HFF-Myc (cell line): ENCODE measurements at regions not wholly inside any gene's neighbourhood (a gene's known extent, or its start where the extent isn't known, plus 50 kb on each side); places are given as distances from the start of the nearest gene placed in this dataset.
A peak's percentile ranks its signal among the peaks of the same experiment; 100 is the strongest.
"Not testable (repeated sequence)": the region's sequence is repeated elsewhere in the genome, so short reads cannot be mapped to it uniquely, and the experiment has no call there.

ENCODE experiments used
- DNase-seq: peaks from one replicate; pipeline ENCODE4 v3.0.0-alpha.2; 2011; ENCODE audit warnings: low read depth; ENCODE audit errors: extremely low read depth
- H3K4me3 ChIP-seq: replicated peaks from 2 replicates; pipeline ENCODE4 v1.5.1; 2011; ENCODE audit warnings: low read depth, mild to moderate bottlenecking, control low read depth, low read length
- TF ChIP-seq, protein P1 (sequence below): IDR thresholded peaks from 2 replicates; pipeline ENCODE4 v1.5.1; 2012; ENCODE audit warnings: mild to moderate bottlenecking, low read depth, low read length, control low read depth; ENCODE audit errors: missing control alignments

DNA sequence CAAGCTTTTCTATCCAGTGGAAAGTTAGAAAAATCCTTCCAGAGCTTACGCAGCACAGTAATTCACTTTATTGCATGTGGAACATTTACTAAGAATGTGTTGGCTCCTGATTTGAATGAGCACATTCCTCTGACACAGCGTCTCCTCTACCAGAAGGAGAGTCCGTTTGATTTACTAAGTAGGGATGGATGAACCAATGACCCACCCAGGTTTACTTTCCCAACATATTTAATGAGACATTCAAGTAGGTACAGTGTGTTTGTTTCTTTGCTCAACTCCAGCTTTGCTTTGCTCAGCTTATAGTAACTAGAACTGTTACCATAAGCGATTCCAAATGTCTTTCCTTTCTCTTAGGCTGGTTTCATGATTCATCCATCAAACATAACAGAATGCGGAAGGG is 161.7 kb downstream of the SMARCA1 start:
- DNase-seq: no peak
- TF ChIP-seq, protein P1, sequence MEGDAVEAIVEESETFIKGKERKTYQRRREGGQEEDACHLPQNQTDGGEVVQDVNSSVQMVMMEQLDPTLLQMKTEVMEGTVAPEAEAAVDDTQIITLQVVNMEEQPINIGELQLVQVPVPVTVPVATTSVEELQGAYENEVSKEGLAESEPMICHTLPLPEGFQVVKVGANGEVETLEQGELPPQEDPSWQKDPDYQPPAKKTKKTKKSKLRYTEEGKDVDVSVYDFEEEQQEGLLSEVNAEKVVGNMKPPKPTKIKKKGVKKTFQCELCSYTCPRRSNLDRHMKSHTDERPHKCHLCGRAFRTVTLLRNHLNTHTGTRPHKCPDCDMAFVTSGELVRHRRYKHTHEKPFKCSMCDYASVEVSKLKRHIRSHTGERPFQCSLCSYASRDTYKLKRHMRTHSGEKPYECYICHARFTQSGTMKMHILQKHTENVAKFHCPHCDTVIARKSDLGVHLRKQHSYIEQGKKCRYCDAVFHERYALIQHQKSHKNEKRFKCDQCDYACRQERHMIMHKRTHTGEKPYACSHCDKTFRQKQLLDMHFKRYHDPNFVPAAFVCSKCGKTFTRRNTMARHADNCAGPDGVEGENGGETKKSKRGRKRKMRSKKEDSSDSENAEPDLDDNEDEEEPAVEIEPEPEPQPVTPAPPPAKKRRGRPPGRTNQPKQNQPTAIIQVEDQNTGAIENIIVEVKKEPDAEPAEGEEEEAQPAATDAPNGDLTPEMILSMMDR: no peak
- H3K4me3 ChIP-seq: no peak overlapping the region

DNA sequence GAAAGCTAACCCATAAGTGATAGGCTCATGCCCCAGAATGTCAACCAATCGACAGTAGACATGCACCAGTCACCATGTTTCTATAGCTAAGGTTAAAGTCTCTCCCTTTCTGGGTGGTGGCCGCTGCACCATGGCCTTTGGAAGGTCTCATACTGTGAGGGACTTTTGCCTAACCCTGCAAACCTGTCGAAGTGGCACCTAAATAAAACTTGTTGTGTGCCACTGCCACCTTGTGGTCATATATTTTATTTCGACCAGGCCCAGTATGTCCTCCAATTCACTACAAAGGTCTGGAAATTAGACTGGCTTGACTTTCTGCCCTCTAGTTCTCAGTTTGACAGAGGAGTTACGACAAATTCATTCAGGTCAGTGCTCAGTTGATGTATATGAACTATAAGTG is 163.1 kb downstream of the SMARCA1 start:
- DNase-seq: peak; percentile 10
- TF ChIP-seq, protein P1: peak; percentile 32
- no peak overlapping the region for H3K4me3 ChIP-seq

DNA sequence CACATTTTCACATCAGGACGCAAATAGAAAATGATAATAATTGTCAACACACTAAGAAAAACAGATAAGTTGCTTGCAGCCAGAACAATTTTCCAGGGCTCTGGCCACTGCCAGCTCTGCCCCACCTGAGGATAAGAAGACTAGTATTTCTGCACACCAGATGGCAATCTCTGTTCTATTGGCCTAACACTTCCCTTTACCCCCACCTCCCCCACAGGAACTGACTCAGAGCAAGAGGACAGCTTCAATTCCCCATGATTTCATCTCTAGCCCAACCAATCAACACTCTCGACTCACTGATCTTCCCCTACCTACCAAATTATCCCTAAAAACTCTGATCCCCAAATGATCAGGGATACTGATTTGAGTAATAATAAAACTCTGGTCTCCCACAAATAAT is 164.0 kb downstream of the SMARCA1 start:
- DNase-seq: no peak
- TF ChIP-seq, protein P1: no peak
- no peak overlapping the region for H3K4me3 ChIP-seq

DNA sequence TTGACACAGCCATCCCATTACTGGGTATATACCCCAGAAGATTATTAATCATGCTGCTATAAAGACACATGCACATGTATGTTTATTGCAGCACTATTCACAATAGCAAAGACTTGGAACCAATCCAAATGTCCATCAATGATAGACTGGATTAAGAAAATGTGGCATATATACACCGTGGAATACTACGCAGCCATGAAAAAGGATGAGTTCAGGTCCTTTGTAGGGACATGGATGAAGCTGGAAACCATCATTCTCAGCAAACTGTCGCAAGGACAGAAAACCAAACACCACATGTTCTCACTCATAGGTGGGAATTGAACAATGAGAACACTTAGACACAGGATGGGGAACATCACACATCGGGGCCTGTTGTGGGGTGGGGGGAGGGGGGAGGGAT is 165.9 kb downstream of the SMARCA1 start:
- not testable (repeated sequence) for H3K4me3 ChIP-seq, DNase-seq

DNA sequence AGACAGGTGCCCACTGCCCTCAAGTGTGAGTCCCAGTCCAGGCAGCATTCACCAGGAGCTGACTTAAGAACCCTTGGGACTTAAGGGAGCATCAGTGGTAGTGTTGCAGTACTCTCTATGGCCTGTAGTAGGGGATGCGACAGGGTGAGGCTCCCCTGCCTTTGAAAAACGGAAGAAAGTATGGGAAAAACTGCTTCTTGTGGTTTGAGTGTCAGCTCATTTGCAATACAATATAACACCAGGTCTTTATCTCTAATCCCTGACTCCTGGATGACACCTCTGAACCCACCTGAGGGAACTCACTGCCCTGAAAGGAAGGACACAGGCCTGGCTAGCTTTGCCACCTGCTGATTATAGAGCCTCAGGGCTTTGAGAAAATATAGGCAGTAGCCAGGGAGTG is 176.0 kb downstream of the SMARCA1 start:
- TF ChIP-seq, protein P1: no peak
- DNase-seq: no peak

DNA sequence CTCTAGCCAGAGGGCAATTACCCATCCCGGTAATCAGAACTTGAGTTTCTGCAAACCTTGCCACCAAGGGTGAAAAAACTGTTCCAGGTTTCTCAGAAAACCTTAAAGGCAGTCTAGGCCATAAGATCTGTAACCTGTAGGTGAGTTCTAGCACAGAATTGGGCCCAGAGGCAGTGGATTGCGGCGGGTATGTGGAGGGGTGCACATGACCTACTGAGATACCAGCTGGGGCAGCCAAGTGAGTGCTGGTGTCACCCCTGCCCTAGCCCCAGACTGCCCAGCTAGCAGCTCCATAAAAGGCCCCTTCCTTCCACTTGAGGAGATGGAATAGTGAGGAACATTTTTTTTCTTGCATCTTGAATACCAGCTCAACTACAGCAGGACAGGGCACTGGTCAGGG is 176.7 kb downstream of the SMARCA1 start:
- no peak overlapping the region for H3K4me3 ChIP-seq
- no peak for DNase-seq
- TF ChIP-seq, protein P1: no peak

More for the DNA sequence above, 176.0 kb downstream of the SMARCA1 start:
- H3K4me3 ChIP-seq: no peak overlapping the region

DNA sequence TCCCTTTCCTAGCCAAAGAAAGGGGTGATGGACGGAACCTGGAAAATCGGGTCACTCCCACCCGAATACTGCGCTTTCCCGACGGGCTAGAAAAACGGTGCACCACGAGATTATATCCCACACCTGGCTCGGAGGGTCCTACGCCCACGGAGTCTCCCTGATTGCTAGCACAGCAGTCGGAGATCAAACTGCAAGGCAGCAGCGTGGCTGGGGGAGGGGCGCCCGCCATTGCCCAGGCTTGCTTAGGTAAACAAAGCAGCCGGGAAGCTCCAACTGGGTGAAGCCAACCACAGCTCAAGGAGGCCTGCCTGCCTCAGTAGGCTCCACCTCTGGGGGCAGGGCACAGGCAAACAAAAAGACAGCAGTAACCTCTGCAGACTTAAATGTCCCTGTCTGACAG is 186.0 kb downstream of the SMARCA1 start:
- H3K4me3 ChIP-seq, DNase-seq: not testable (repeated sequence)

DNA sequence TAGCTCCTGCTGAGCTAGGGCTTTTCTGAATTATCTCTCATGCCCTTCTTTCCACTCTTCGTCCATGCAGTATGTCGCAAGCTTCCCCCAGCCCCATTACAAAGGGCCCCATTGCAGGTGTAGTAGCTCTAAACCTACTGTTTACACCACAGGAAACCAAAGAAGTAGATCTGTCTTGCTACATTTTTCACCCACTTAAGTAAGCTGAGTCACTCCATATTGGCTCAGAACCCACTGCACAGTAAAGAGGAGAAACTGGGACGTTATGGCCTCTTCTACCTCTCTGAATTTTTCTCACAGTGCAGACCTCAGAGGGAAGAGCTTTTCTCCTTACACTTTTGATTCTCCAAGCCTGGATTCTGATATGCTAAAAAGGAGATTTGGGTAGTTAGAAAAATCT is 200.2 kb downstream of the SMARCA1 start:
- TF ChIP-seq, protein P1: no peak
- no peak for DNase-seq
- no peak overlapping the region for H3K4me3 ChIP-seq
